Liver (tissue), 3 donors: ENCODE measurements at regions not wholly inside any gene's neighbourhood (a gene's known extent, or its start where the extent isn't known, plus 50 kb on each side); places are given as distances from the start of the nearest gene placed in this dataset.

Experiments used
- ATF3 ChIP-seq: IDR thresholded peaks from 2 replicates; pipeline ENCODE4 v1.6.1; 2016; ENCODE audit warnings: antibody characterized with exemption
- CTCF ChIP-seq: fragments of 150-350 bp; IDR thresholded peaks from 2 replicates; pipeline ENCODE4 v1.5.1; 2017; ENCODE audit warnings: improper control_type of control experiment, low read depth, low read length; ENCODE audit not compliant: missing input control
- EGR1 ChIP-seq, 2 donors: IDR thresholded peaks; 2 replicates each; pipeline ENCODE4 v1.6.1; 2016 to 2018; ENCODE audit warnings: antibody characterized with exemption in 2 of 2, low read depth in 2 of 2
- FOXA1 ChIP-seq: IDR thresholded peaks from 2 replicates; pipeline ENCODE4 v1.6.1; 2016; ENCODE audit warnings: antibody characterized with exemption
- HNF4G ChIP-seq: IDR thresholded peaks from 2 replicates; pipeline ENCODE4 v1.6.1; 2016; ENCODE audit warnings: antibody characterized with exemption
- JUND ChIP-seq, 2 donors: IDR thresholded peaks; 2 replicates each; pipeline ENCODE4 v1.6.1; 2016; ENCODE audit warnings: antibody characterized with exemption in 2 of 2
- MAX ChIP-seq: IDR thresholded peaks from 2 replicates; pipeline ENCODE4 v1.6.1; 2016; ENCODE audit warnings: antibody characterized with exemption
- RAD21 ChIP-seq, 2 donors: IDR thresholded peaks; 2 replicates each; pipeline ENCODE4 v1.6.1; 2016; ENCODE audit warnings: antibody characterized with exemption in 2 of 2, mild to moderate bottlenecking in 2 of 2
- REST ChIP-seq: IDR thresholded peaks from 2 replicates; pipeline ENCODE4 v1.6.1; 2016; ENCODE audit warnings: antibody characterized with exemption, mild to moderate bottlenecking
- RXRA ChIP-seq, 2 donors: IDR thresholded peaks; 2 replicates each; pipeline ENCODE4 v1.6.1; 2017 to 2018; ENCODE audit warnings: antibody characterized with exemption in 2 of 2, mild to moderate bottlenecking in 1 of 2
- SP1 ChIP-seq: IDR thresholded peaks from 2 replicates; pipeline ENCODE4 v1.6.1; 2018; ENCODE audit warnings: antibody characterized with exemption, mild to moderate bottlenecking
- YY1 ChIP-seq: IDR thresholded peaks from 2 replicates; pipeline ENCODE4 v1.6.1; 2016; ENCODE audit warnings: antibody characterized with exemption, mild to moderate bottlenecking
- ZBTB33 ChIP-seq: IDR thresholded peaks from 2 replicates; pipeline ENCODE4 v1.6.1; 2016; ENCODE audit warnings: antibody characterized with exemption
- donor health status: healthy.
- donor health status: healthy.

- TF ChIP-seq REST (no peak), CTCF (no peak), YY1 (no peak), JUND (IDR thresholded peaks at IDR 0.05) (no peak), SP1 (no peak), EGR1 (IDR thresholded peaks at IDR 0.05; ENCODE audit: low read depth in 2 of 2) (no peak), RXRA (IDR thresholded peaks at IDR 0.05) (no peak), HNF4G (no peak), RAD21 (IDR thresholded peaks at IDR 0.05) (no peak), ATF3 (no peak), MAX (no peak), ZBTB33 (no peak), FOXA1 (no peak)
These were observed 393.1 kb upstream of the ZFP42 start for GRCh38 chr4:187602339-187603092.
